GM12878 (cell line): ENCODE measurements at regions not wholly inside any gene's neighbourhood (a gene's known extent, or its start where the extent isn't known, plus 50 kb on each side); places are given as distances from the start of the nearest gene placed in this dataset.

ENCODE experiments used
- ATAC-seq: fragments of 200-7000 bp; cut with Tn5 transposase; 3 replicates; pipeline ENCODE4 v1.9.1; 2020; ENCODE audit warnings: mild to moderate bottlenecking, moderate library complexity
- BruUV-seq: library from RNA; stranded (reverse); fragments of 400-500 nt; replicated peaks from 2 replicates; lab custom pipeline; 2021; lab: Mats Ljungman, UMichigan
- CTCF ChIA-PET: fragments of 300-600 bp; sonication (Branson Sonifier 250); formaldehyde crosslinking; extraction: SDS; loops from one replicate; lab custom pipeline; 2021; ENCODE audit warnings: inconsistent platforms; lab: Yijun Ruan, JAX
- POLR2A ChIA-PET: fragments of 350-600 bp; formaldehyde crosslinking; extraction: SDS; loops from one replicate; lab custom pipeline; 2021; ENCODE audit warnings: inconsistent platforms; lab: Charles Lee
- RAD21 ChIA-PET: fragments of 300-600 bp; sonication (Branson Sonifier 250); formaldehyde crosslinking; loops from one replicate; lab custom pipeline; 2023; ENCODE audit warnings: antibody characterized with exemption; ENCODE audit not compliant: unreplicated experiment; lab: Charles Lee
- SMC1A ChIA-PET: fragments of 300-600 bp; sonication (Branson Sonifier 250); formaldehyde crosslinking; loops from one replicate; lab custom pipeline; 2023; ENCODE audit not compliant: unreplicated experiment, uncharacterized antibody; lab: Charles Lee
- DNase-seq: peaks from one replicate; pipeline ENCODE4 v3.0.0-alpha.2; 2011; ENCODE audit warnings: low read depth, low spot score
- FAIRE-seq: peaks from 3 replicates; lab custom pipeline; 2011; peaks lifted over from hg19 to GRCh38; lab: Jason Lieb, UNC
- H2AFZ ChIP-seq: 2 replicates; pipeline ENCODE4 v1.6.0; 2011; ENCODE audit warnings: low read depth, low read length, control low read depth; ENCODE audit not compliant: control insufficient read depth
- H3K27ac ChIP-seq: 2 replicates; pipeline ENCODE4 v1.5.1; 2011; ENCODE audit warnings: control low read depth; ENCODE audit not compliant: control insufficient read depth, insufficient read depth
- H3K27me3 ChIP-seq, 2 experiments: replicated peaks in 1 of 2; 2 replicates each; pipeline versions ENCODE4 v1.6.0 to v1.6.1; 2011; ENCODE audit warnings: low read length in 1 of 2; ENCODE audit not compliant: control insufficient read depth in 2 of 2, insufficient read depth in 2 of 2
- H3K36me3 ChIP-seq, 2 experiments: 2 replicates each; pipeline ENCODE4 v1.5.1; 2011; ENCODE audit warnings: low read length in 1 of 2; ENCODE audit not compliant: control insufficient read depth in 2 of 2, insufficient read depth in 2 of 2
- H3K4me1 ChIP-seq: 2 replicates; pipeline ENCODE4 v1.6.1; 2011; ENCODE audit warnings: mild to moderate bottlenecking, low read length, moderate library complexity, mixed read lengths; ENCODE audit not compliant: control insufficient read depth, insufficient read depth
- H3K4me2 ChIP-seq: 2 replicates; pipeline ENCODE4 v1.6.0; 2011; ENCODE audit warnings: control low read depth; ENCODE audit not compliant: control insufficient read depth, insufficient read depth
- H3K4me3 ChIP-seq: fragments of 200-600 bp; sonication (generic); 2 replicates; pipeline ENCODE4 v1.5.1; 2016
- H3K79me2 ChIP-seq: 2 replicates; pipeline ENCODE4 v1.6.0; 2011; ENCODE audit warnings: low read length; ENCODE audit not compliant: control insufficient read depth, insufficient read depth
- H3K9ac ChIP-seq: 2 replicates; pipeline ENCODE4 v1.8.0; 2011; ENCODE audit warnings: low read length, control low read depth, mixed read lengths; ENCODE audit not compliant: control insufficient read depth, insufficient read depth
- H3K9me3 ChIP-seq: replicated peaks from 3 replicates; pipeline ENCODE4 v1.5.1; 2011; ENCODE audit warnings: mild to moderate bottlenecking, low read length; ENCODE audit not compliant: control insufficient read depth, insufficient read depth
- H4K20me1 ChIP-seq: 2 replicates; pipeline ENCODE4 v1.6.0; 2011; ENCODE audit not compliant: control insufficient read depth, insufficient read depth
- ASH2L ChIP-seq: fragments of 300-600, 200-600 bp; sonication (generic); IDR thresholded peaks from 2 replicates; pipeline ENCODE4 v1.6.1; 2017; ENCODE audit warnings: low read depth, mild to moderate bottlenecking, borderline replicate concordance
- CHD4 ChIP-seq: fragments of 200-600 bp; sonication (generic); IDR thresholded peaks from 2 replicates; pipeline ENCODE4 v1.6.1; 2016; ENCODE audit warnings: mild to moderate bottlenecking
- ELK1 ChIP-seq: IDR thresholded peaks from 2 replicates; pipeline ENCODE4 v1.6.1; 2012; ENCODE audit warnings: low read depth, low read length, improper control_type of control experiment
- HSF1 ChIP-seq: fragments of 150-350 bp; IDR thresholded peaks from 2 replicates; pipeline ENCODE4 v1.6.1; 2014; ENCODE audit warnings: mild to moderate bottlenecking, low read depth, low read length
- IKZF1 ChIP-seq: fragments of 450-650 bp; conservative IDR thresholded peaks from 2 replicates; pipeline ENCODE4 v1.6.1; 2017; ENCODE audit warnings: antibody characterized with exemption, mild to moderate bottlenecking
- MTA2 ChIP-seq: fragments of 450-650 bp; IDR thresholded peaks from 2 replicates; pipeline ENCODE4 v1.6.1; 2016; ENCODE audit warnings: low read depth, mild to moderate bottlenecking, moderate library complexity
- POLR2A ChIP-seq: IDR thresholded peaks from 2 replicates; pipeline ENCODE4 v1.6.1; 2011; ENCODE audit warnings: low read depth, mild to moderate bottlenecking, low read length
- POU2F2 ChIP-seq: IDR thresholded peaks from 3 replicates; pipeline ENCODE4 v1.6.1; 2011; ENCODE audit warnings: low read depth, mild to moderate bottlenecking, low read length, borderline replicate concordance
- SMAD1 ChIP-seq: fragments of 450-650 bp; IDR thresholded peaks from 2 replicates; pipeline ENCODE4 v1.6.1; 2018; ENCODE audit warnings: mild to moderate bottlenecking, low read depth; ENCODE audit not compliant: partially characterized antibody
- STAT1 ChIP-seq: fragments of 450-650 bp; conservative IDR thresholded peaks from 2 replicates; pipeline ENCODE4 v1.6.1; 2014; ENCODE audit warnings: antibody characterized with exemption, mild to moderate bottlenecking
- ZNF687 ChIP-seq: fragments of 450-650 bp; IDR thresholded peaks from 2 replicates; pipeline ENCODE4 v1.6.1; 2017; ENCODE audit warnings: mild to moderate bottlenecking, moderate library complexity
- WGBS: methylation state at CpG from one replicate; pipeline ENCODE4 v1.1.6; 2016; ENCODE audit warnings: low lambda C conversion rate; ENCODE audit not compliant: insufficient replicate concordance, insufficient coverage; ENCODE audit errors: missing lambda C conversion rate; 5-methylcytosine and 5-hydroxymethylcytosine counted together
- in situ Hi-C: fragments of 300-500 bp; cut with MboI; formaldehyde crosslinking; loops from 9 replicates; pipeline ENCODE4 v1.14.3; 2018; ENCODE audit warnings: mixed read lengths
- intact Hi-C: fragments of 100-400 bp; cut with micrococcal nuclease; formaldehyde crosslinking; loops from one replicate; pipeline ENCODE4 v1.14.2; 2022; ENCODE audit not compliant: unreplicated experiment
- TF ChIP-seq, protein P1 (sequence below): fragments of 450-650 bp; IDR thresholded peaks from 2 replicates; pipeline ENCODE4 v1.6.1; 2017; ENCODE audit warnings: borderline replicate concordance
- TF ChIP-seq, protein P2 (sequence below): IDR thresholded peaks from 2 replicates; pipeline ENCODE4 v1.6.1; 2012; ENCODE audit warnings: low read depth, low read length, improper control_type of control experiment

DNA sequence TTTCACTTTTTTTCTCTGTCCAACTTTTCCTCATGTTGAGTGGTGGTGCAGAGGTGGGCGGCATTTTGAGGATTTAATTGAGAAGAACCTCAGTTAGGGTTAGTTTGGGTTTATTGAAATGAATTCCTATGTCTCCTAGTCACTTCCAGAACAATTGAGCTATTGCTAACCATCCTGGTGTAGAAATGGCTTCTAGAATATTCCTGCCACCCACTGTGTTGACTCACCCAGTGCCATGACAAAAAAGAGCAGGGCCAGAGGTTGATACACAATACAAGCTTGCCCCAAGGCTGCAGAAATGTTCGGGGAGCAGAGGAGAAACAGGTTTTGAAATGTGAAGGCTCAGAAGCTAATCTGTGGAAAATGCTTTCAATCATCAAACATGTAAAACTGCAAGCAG lies 167.1 kb upstream of the TRIB2 start:
- ChIA-PET POLR2A (interaction anchor here (0.5 to 0.9 kb wide), 2 partner anchors 14 to 575 kb away, joined by 4 to 6 read pairs; no protein-coding TSS in a partner anchor), RAD21 (no interaction called here), CTCF (interaction anchor here (1.0 to 1.4 kb wide), 3 partner anchors 10 to 166 kb away, joined by 3 to 4 read pairs (median 3); no protein-coding TSS in a partner anchor), SMC1A (interaction anchor here (0.9 to 1.6 kb wide), 2 partner anchors 46 to 63 kb away, joined by 3 read pairs; no protein-coding TSS in a partner anchor)
- DNase-seq (no peak), FAIRE-seq (no peak), ATAC-seq (no peak)
- Histone ChIP-seq H3K27ac (no peak overlapping the region), H3K4me2 (no peak overlapping the region), H3K9me3 (peaks cover 2% of the 10 kb centered on the region; the same call in 1 of the 3 replicates), H3K36me3 (no peaks in the 10 kb centered on the region), H3K27me3 (no peaks in the 10 kb centered on the region), H4K20me1 (no peaks in the 10 kb centered on the region), H3K79me2 (no peaks in the 10 kb centered on the region), H3K4me1 (peaks cover 10% of the 10 kb centered on the region), H2AFZ (no peak overlapping the region), H3K4me3 (no peak overlapping the region), H3K9ac (no peak overlapping the region)
- in situ Hi-C loops, result no loop called here
- BruUV-seq, result no TSS peak
- intact Hi-C loops, result no loop called here
- 66% methylated on average over 2 of the region's 2 CpGs for WGBS
- TF ChIP-seq ZNF687 (no peak), IKZF1 (no peak), ASH2L (no peak), STAT1 (no peak), POU2F2 (no peak), POLR2A (no peak), SMAD1 (no peak), CHD4 (no peak), HSF1 (no peak), ELK1 (no peak), MTA2 (no peak)
- TF ChIP-seq, protein P1, sequence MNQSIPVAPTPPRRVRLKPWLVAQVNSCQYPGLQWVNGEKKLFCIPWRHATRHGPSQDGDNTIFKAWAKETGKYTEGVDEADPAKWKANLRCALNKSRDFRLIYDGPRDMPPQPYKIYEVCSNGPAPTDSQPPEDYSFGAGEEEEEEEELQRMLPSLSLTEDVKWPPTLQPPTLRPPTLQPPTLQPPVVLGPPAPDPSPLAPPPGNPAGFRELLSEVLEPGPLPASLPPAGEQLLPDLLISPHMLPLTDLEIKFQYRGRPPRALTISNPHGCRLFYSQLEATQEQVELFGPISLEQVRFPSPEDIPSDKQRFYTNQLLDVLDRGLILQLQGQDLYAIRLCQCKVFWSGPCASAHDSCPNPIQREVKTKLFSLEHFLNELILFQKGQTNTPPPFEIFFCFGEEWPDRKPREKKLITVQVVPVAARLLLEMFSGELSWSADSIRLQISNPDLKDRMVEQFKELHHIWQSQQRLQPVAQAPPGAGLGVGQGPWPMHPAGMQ, result no peak
- TF ChIP-seq, protein P2, sequence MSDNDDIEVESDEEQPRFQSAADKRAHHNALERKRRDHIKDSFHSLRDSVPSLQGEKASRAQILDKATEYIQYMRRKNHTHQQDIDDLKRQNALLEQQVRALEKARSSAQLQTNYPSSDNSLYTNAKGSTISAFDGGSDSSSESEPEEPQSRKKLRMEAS, result no peak
